ENCODE measurements at regions not wholly inside any gene's neighbourhood (a gene's known extent, or its start where the extent isn't known, plus 50 kb on each side); places are given as distances from the start of the nearest gene placed in this dataset.

GRCh38 chr2:58919316-58919715, 678.2 kb upstream of the FANCL start:
- no peak for ATAC-seq
- CTCF ChIA-PET, result no interaction called here
- POLR2A ChIA-PET, result no interaction called here

GRCh38 chr2:58918141-58918540, 677.0 kb upstream of the FANCL start:
- Histone ChIP-seq H3K27me3 (ENCODE audit: control insufficient read depth, insufficient read depth, low read length) (no peaks in the 10 kb centered on the region), H3K36me3 (ENCODE audit: control insufficient read depth, insufficient read depth, low read length) (no peaks in the 10 kb centered on the region), H3K9me3 (ENCODE audit: control insufficient read depth, insufficient read depth, low read depth, low read length) (no peaks in the 10 kb centered on the region), H3K4me1 (ENCODE audit: control insufficient read depth, insufficient read depth, low read length) (no peaks in the 10 kb centered on the region), H3K4me3 (ENCODE audit: low read depth in 2 of 2, low read length in 2 of 2) (no peak overlapping the region), H3K27ac (ENCODE audit: low read length) (no peak overlapping the region)
- intact Hi-C loops (cut with micrococcal nuclease; ENCODE audit: unreplicated experiment) (no loop called here), in situ Hi-C loops (cut with HindIII; ENCODE audit: low pct_unique_long_range_greater_than_20kb, low sequenced_read_pairs) (no loop called here)
- no peak for DNase-seq (ENCODE audit: low read depth, low spot score)
- TF ChIP-seq SIN3A (IDR thresholded peaks at IDR 0.05; ENCODE audit: borderline replicate concordance, insufficient read depth, low read depth, low read length) (no peak), CTCF (IDR thresholded peaks at IDR 0.05) (no peak), TCF7L2 (IDR thresholded peaks at IDR 0.05; ENCODE audit: low read depth, low read length) (no peak), POLR2AphosphoS5 (IDR thresholded peaks at IDR 0.05; ENCODE audit: low read depth, low read length) (no peak), REST (IDR thresholded peaks at IDR 0.05; ENCODE audit: insufficient read depth in 1 of 2, low read depth in 2 of 2, low read length in 1 of 2) (no peak)
- ChIA-PET POLR2A (no interaction called here), CTCF (no interaction called here)
- no peak for ATAC-seq
- BruUV-seq (replicated peaks), result no TSS peak

More at GRCh38 chr2:58919316-58919715, 678.2 kb upstream of the FANCL start:
- H3K36me3 ChIP-seq (ENCODE audit: control insufficient read depth, insufficient read depth, low read length), result no peaks in the 10 kb centered on the region
- intact Hi-C loops (cut with micrococcal nuclease; ENCODE audit: unreplicated experiment), result no loop called here
- H3K27ac ChIP-seq (ENCODE audit: low read length), result no peak overlapping the region
- DNase-seq (ENCODE audit: low read depth, low spot score), result no peak
- no peaks in the 10 kb centered on the region for H3K4me1 ChIP-seq (ENCODE audit: control insufficient read depth, insufficient read depth, low read length)
- in situ Hi-C loops (cut with HindIII; ENCODE audit: low pct_unique_long_range_greater_than_20kb, low sequenced_read_pairs), result no loop called here
- TF ChIP-seq CTCF (IDR thresholded peaks at IDR 0.05), result no peak
- TF ChIP-seq POLR2AphosphoS5 (IDR thresholded peaks at IDR 0.05; ENCODE audit: low read depth, low read length), result no peak
- no peak for TF ChIP-seq SIN3A (IDR thresholded peaks at IDR 0.05; ENCODE audit: borderline replicate concordance, insufficient read depth, low read depth, low read length)
- TF ChIP-seq REST (IDR thresholded peaks at IDR 0.05; ENCODE audit: insufficient read depth in 1 of 2, low read depth in 2 of 2, low read length in 1 of 2), result no peak
- TF ChIP-seq TCF7L2 (IDR thresholded peaks at IDR 0.05; ENCODE audit: low read depth, low read length), result no peak
- H3K4me3 ChIP-seq (ENCODE audit: low read depth in 2 of 2, low read length in 2 of 2), result no peak overlapping the region
- BruUV-seq (replicated peaks), result no TSS peak
- H3K9me3 ChIP-seq (ENCODE audit: control insufficient read depth, insufficient read depth, low read depth, low read length), result no peaks in the 10 kb centered on the region
- no peaks in the 10 kb centered on the region for H3K27me3 ChIP-seq (ENCODE audit: control insufficient read depth, insufficient read depth, low read length)
